Astrocyte of the cerebellum (primary cell): ENCODE measurements at regions not wholly inside any gene's neighbourhood (a gene's known extent, or its start where the extent isn't known, plus 50 kb on each side); places are given as distances from the start of the nearest gene placed in this dataset.

ENCODE experiments used
- DNase-seq: peaks from one replicate; pipeline ENCODE4 v3.0.0-alpha.2; 2011; ENCODE audit warnings: low read depth
- H3K4me3 ChIP-seq: 2 replicates; pipeline ENCODE4 v1.5.1; 2011; ENCODE audit warnings: mild to moderate bottlenecking, low read depth, low read length, moderate library complexity
- in situ Hi-C: cut with HindIII; loops from 2 replicates; pipeline ENCODE4 v1.10.0; 2017; ENCODE audit warnings: low sequenced_read_pairs
- TF ChIP-seq, protein P1 (sequence below): IDR thresholded peaks from 2 replicates; pipeline ENCODE4 v1.5.1; 2012; ENCODE audit warnings: low read length, low read depth, moderate library complexity, mild to moderate bottlenecking; ENCODE audit errors: missing control alignments

DNA sequence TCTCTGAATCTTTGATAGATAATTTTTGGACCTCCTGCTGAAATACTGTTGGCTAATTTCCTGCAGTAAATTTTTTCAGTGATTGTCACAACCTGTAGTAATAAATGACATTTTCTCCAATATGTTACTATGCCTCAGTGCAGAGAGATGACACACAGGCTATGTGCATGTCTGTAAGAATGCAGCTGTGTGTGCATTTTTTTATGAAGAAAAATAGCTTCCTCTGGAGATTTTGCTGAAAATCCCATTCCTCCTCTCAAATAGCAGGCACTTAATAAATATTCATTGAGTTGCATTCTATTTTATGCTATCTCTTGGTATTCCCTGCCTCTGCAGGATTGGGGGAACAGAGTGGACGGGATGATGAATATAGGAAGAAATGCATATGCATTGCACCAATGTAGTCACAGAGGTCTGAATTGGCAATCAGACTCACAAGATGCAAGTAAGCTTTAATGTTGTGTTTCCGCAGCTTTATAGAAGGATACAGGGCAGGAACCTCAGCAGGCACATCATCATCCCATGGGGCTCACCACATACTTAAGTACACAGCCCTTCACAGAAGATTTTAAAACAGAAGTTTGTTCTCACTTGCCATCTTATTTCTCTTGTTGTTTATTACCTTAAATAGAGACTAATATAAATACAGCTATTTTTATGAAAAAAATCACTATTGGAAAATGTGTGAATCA, 474.7 kb downstream of the EPM2A start:
- no peak for DNase-seq
- TF ChIP-seq, protein P1, sequence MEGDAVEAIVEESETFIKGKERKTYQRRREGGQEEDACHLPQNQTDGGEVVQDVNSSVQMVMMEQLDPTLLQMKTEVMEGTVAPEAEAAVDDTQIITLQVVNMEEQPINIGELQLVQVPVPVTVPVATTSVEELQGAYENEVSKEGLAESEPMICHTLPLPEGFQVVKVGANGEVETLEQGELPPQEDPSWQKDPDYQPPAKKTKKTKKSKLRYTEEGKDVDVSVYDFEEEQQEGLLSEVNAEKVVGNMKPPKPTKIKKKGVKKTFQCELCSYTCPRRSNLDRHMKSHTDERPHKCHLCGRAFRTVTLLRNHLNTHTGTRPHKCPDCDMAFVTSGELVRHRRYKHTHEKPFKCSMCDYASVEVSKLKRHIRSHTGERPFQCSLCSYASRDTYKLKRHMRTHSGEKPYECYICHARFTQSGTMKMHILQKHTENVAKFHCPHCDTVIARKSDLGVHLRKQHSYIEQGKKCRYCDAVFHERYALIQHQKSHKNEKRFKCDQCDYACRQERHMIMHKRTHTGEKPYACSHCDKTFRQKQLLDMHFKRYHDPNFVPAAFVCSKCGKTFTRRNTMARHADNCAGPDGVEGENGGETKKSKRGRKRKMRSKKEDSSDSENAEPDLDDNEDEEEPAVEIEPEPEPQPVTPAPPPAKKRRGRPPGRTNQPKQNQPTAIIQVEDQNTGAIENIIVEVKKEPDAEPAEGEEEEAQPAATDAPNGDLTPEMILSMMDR: no peak
- in situ Hi-C loops: no loop called here
- H3K4me3 ChIP-seq: no peak overlapping the region

- in situ Hi-C loops: no loop called here
- DNase-seq: no peak
- H3K4me3 ChIP-seq: no peak overlapping the region
- TF ChIP-seq, protein P1: no peak
Observed at GRCh38 chr6:145261758-145262157, 473.6 kb downstream of the EPM2A start.

- no peak for DNase-seq
- TF ChIP-seq, protein P1: no peak
- no peak overlapping the region for H3K4me3 ChIP-seq
- in situ Hi-C loops: no loop called here
Observed at GRCh38 chr6:145262771-145263170, 472.5 kb downstream of the EPM2A start.

DNA sequence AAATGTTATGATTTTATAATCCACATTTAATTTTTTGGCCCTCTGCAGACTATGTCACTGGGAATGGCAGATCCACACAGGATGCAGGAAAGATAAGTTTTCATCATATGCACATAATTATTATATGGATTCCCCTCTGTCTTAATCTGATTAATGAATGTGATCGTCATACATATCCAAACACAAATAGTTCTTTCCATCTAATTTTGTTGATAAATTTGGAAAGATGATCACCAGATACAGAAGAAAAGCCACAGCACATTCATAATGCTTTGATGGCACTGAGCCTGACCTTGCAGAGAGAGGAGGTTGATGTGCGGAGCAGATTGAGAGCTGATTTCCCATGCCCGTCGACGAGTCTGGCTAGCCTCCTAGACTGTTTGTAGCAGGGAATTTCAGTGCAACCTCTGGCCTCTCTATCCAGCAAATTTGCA, 471.5 kb downstream of the EPM2A start:
- in situ Hi-C loops: no loop called here
- no peak overlapping the region for H3K4me3 ChIP-seq
- TF ChIP-seq, protein P1: no peak
- DNase-seq: no peak

- in situ Hi-C loops: no loop called here
- TF ChIP-seq, protein P1: no peak
- no peak overlapping the region for H3K4me3 ChIP-seq
- no peak for DNase-seq
Observed at GRCh38 chr6:145266432-145267075, 468.8 kb downstream of the EPM2A start.

DNA sequence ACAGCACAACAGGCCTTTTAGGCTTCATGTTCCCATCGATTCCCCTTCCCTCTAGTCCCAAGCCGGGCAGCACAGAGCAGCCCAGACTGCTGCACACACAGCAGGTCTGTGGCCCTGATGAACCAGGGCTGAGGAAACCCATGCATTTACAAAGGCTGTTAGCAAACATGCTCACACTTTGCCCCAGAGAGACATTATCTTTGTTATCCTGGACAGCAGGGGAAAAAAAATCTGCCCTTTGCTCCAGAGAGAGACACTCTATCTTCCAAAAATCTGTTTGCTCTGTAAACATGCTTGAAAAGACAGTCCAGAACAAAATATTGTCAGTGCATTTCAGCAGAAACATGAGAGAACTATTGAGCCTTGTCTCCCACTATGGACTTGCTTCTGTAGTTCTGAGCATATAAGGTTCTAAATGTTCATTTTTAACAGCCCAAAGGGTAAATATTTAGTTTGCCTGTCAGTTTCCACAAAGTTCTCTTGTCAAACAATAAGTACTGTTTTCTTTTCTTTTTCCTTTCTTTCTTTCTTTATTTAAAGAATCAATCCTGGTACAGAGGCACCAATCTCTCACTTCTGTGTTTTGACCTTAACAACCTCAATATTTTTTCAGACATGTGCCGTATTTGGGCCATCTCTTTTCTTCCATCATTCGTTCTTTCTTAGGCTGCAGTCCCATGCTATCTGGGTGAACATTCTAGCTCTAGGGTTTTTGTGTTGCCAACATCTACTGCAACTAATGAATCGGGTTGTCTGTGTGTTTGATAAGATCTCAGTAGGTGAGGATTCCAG, 468.0 kb downstream of the EPM2A start:
- in situ Hi-C loops: no loop called here

More for the DNA sequence above, 468.0 kb downstream of the EPM2A start:
- no peak overlapping the region for H3K4me3 ChIP-seq
- DNase-seq: no peak
- TF ChIP-seq, protein P1: no peak
